Left ventricle myocardium superior (tissue), 1 donor: ENCODE measurements at regions not wholly inside any gene's neighbourhood (a gene's known extent, or its start where the extent isn't known, plus 50 kb on each side); places are given as distances from the start of the nearest gene placed in this dataset.

Source experiments
- ATAC-seq: fragments of 200-7000 bp; cut with Tn5 transposase; one replicate; pipeline ENCODE4 v1.9.1; 2020; ENCODE audit warnings: mild to moderate bottlenecking, moderate library complexity
- DNase-seq: peaks from one replicate; pipeline ENCODE4 v3.0.0-alpha.2; 2020
- intact Hi-C: fragments of 100-400 bp; cut with micrococcal nuclease; formaldehyde crosslinking; loops from one replicate; pipeline ENCODE4 v1.11.0; 2022
- donor health status: DM: no; HTN: yes; CAD: no; lungs with severe emphysema.

- DNase-seq (no peak), ATAC-seq (no peak)
- intact Hi-C loops, result no loop called here
These were observed 50.1 kb upstream of the ADRA2C start for GRCh38 chr4:3715855-3716630.

- intact Hi-C loops, result no loop called here
- DNase-seq (no peak), ATAC-seq (no peak)
These were observed 50.9 kb upstream of the ADRA2C start for GRCh38 chr4:3715061-3715854.

GRCh38 chr4:3714642-3715001 is 51.6 kb upstream of the ADRA2C start:
- intact Hi-C loops, result no loop called here
- ATAC-seq, result no peak
- no peak for DNase-seq

- ATAC-seq (no peak), DNase-seq (no peak)
- intact Hi-C loops, result no loop called here
These were observed 52.2 kb upstream of the ADRA2C start for GRCh38 chr4:3713817-3714641.

GRCh38 chr4:3713346-3713745 is 52.8 kb upstream of the ADRA2C start:
- ATAC-seq (no peak), DNase-seq (no peak)
- intact Hi-C loops, result no loop called here

- peak; percentile 8 for DNase-seq
- intact Hi-C loops, result no loop called here
These were observed 53.2 kb upstream of the ADRA2C start for GRCh38 chr4:3712936-3713335.

GRCh38 chr4:3712112-3712805 is 53.9 kb upstream of the ADRA2C start:
- DNase-seq (peak; percentile 5), ATAC-seq (no peak)

More at GRCh38 chr4:3712936-3713335, 53.2 kb upstream of the ADRA2C start:
- ATAC-seq, result no peak

GRCh38 chr4:3711183-3712111 is 54.7 kb upstream of the ADRA2C start:
- peak; percentile 18 for DNase-seq
- intact Hi-C loops, result no loop called here
- no peak for ATAC-seq

More at GRCh38 chr4:3712112-3712805, 53.9 kb upstream of the ADRA2C start:
- intact Hi-C loops, result no loop called here

GRCh38 chr4:3710451-3711182 is 55.6 kb upstream of the ADRA2C start:
- ATAC-seq (no peak), DNase-seq (peak; percentile 26)
- intact Hi-C loops, result no loop called here

GRCh38 chr4:3709846-3710441 is 56.2 kb upstream of the ADRA2C start:
- intact Hi-C loops, result no loop called here
- DNase-seq (no peak), ATAC-seq (no peak)

GRCh38 chr4:3709061-3709845 is 56.9 kb upstream of the ADRA2C start:
- no peak for ATAC-seq
- DNase-seq, result no peak
- intact Hi-C loops, result no loop called here

GRCh38 chr4:3708611-3709010 is 57.6 kb upstream of the ADRA2C start:
- intact Hi-C loops, result no loop called here
- DNase-seq, result no peak
- ATAC-seq, result no peak

- intact Hi-C loops, result no loop called here
- ATAC-seq (peak; percentile 74), DNase-seq (peak; percentile 37)
These were observed 58.1 kb upstream of the ADRA2C start for GRCh38 chr4:3708103-3708510.

GRCh38 chr4:3707423-3708102 is 58.6 kb upstream of the ADRA2C start:
- no peak for DNase-seq
- no peak for ATAC-seq
- intact Hi-C loops, result no loop called here

- intact Hi-C loops, result no loop called here
- ATAC-seq, result no peak
- DNase-seq, result no peak
These were observed 59.4 kb upstream of the ADRA2C start for GRCh38 chr4:3706565-3707422.
